Activated CD8-positive, alpha-beta memory T cell treated with anti-CD3 and anti-CD28 coated beads for 24 hours (primary cell): ENCODE measurements at regions not wholly inside any gene's neighbourhood (a gene's known extent, or its start where the extent isn't known, plus 50 kb on each side); places are given as distances from the start of the nearest gene placed in this dataset.

Source experiments
- DNase-seq: peaks from one replicate; pipeline ENCODE4 v3.0.0-alpha.2; 2020

GRCh38 chr6:166687879-166688205, 60.8 kb upstream of the RPS6KA2 start:
- DNase-seq, result no peak

- DNase-seq, result no peak
Observed at GRCh38 chr6:166687070-166687878, 60.2 kb upstream of the RPS6KA2 start.

- no peak for DNase-seq
Observed at GRCh38 chr6:166686317-166686716, 59.3 kb upstream of the RPS6KA2 start.

- DNase-seq, result no peak
Observed at GRCh38 chr6:166684866-166685265, 57.8 kb upstream of the RPS6KA2 start.

GRCh38 chr6:166684170-166684569, 57.1 kb upstream of the RPS6KA2 start:
- no peak for DNase-seq

GRCh38 chr6:166683477-166683876, 56.4 kb upstream of the RPS6KA2 start:
- DNase-seq, result no peak

- no peak for DNase-seq
Observed at GRCh38 chr6:166679566-166679965, 52.5 kb upstream of the RPS6KA2 start.

GRCh38 chr6:166678426-166678825, 51.4 kb upstream of the RPS6KA2 start:
- DNase-seq, result no peak

GRCh38 chr6:166677941-166678340, 50.9 kb upstream of the RPS6KA2 start:
- DNase-seq, result no peak
